CD4-positive, CD25-positive, alpha-beta regulatory T cell (primary cell): ENCODE measurements at regions not wholly inside any gene's neighbourhood (a gene's known extent, or its start where the extent isn't known, plus 50 kb on each side); places are given as distances from the start of the nearest gene placed in this dataset.

Source experiments
- ATAC-seq, 2 donors: fragments of 150-1000 bp; cut with Tn5 transposase; one replicate each; pipeline ENCODE4 v1.10.0; 2021; ENCODE audit warnings: low read depth in 2 of 2, moderate number of reproducible peaks in 2 of 2, moderate library complexity in 1 of 2
- DNase-seq, 3 donors: peaks; one replicate each; pipeline versions ENCODE4 v3.0.0 to v3.0.0-alpha.2; 2012 to 2022; ENCODE audit warnings: mixed read lengths in 1 of 3
- H3K27ac ChIP-seq: one replicate; pipeline ENCODE4 v1.7.0; 2013; ENCODE audit warnings: mild to moderate bottlenecking, low read length; ENCODE audit not compliant: insufficient read depth, poor library complexity, severe bottlenecking
- H3K27me3 ChIP-seq: one replicate; pipeline ENCODE4 v1.7.0; 2013; ENCODE audit warnings: low read length; ENCODE audit not compliant: control insufficient read depth, insufficient read depth
- H3K36me3 ChIP-seq: one replicate; pipeline ENCODE4 v1.7.0; 2013; ENCODE audit warnings: mild to moderate bottlenecking, low read length, moderate library complexity; ENCODE audit not compliant: control insufficient read depth, insufficient read depth
- H3K4me1 ChIP-seq: 2 replicates; pipeline ENCODE4 v1.7.0; 2013; ENCODE audit warnings: mild to moderate bottlenecking, low read length; ENCODE audit not compliant: insufficient read depth, control insufficient read depth, poor library complexity, severe bottlenecking
- H3K4me3 ChIP-seq: one replicate; pipeline ENCODE4 v1.7.0; 2013; ENCODE audit warnings: low read depth, mild to moderate bottlenecking, low read length, moderate library complexity
- H3K9me3 ChIP-seq, 2 experiments: 1 replicate in 1 of 2; 2 replicates in 1 of 2; pipeline ENCODE4 v1.7.0; 2013; ENCODE audit warnings: low read length in 2 of 2, mild to moderate bottlenecking in 1 of 2, moderate library complexity in 1 of 2; ENCODE audit not compliant: control insufficient read depth in 2 of 2
- H3K27ac Mint-ChIP-seq, 3 donors: one replicate each; pipeline ENCODE4 v1.8.0; 2020 to 2022; ENCODE audit warnings: mild to moderate bottlenecking in 3 of 3, mixed read lengths in 3 of 3, moderate library complexity in 2 of 3
- H3K27me3 Mint-ChIP-seq: one replicate; pipeline ENCODE4 v1.8.0; 2022; ENCODE audit warnings: mild to moderate bottlenecking, mixed read lengths
- H3K36me3 Mint-ChIP-seq: one replicate; pipeline ENCODE4 v1.8.0; 2020; ENCODE audit warnings: mixed read lengths
- H3K4me1 Mint-ChIP-seq, 4 donors: one replicate each; pipeline ENCODE4 v1.8.0; 2020 to 2022; ENCODE audit warnings: mixed read lengths in 4 of 4, mild to moderate bottlenecking in 1 of 4
- H3K4me3 Mint-ChIP-seq, 4 donors: one replicate each; pipeline ENCODE4 v1.8.0; 2020 to 2022; ENCODE audit warnings: mild to moderate bottlenecking in 4 of 4, mixed read lengths in 4 of 4, moderate library complexity in 3 of 4
- H3K9me3 Mint-ChIP-seq, 7 donors: one replicate each; pipeline ENCODE4 v1.8.0; 2020 to 2022; ENCODE audit warnings: mixed read lengths in 7 of 7, mild to moderate bottlenecking in 3 of 7, moderate library complexity in 2 of 7

DNA sequence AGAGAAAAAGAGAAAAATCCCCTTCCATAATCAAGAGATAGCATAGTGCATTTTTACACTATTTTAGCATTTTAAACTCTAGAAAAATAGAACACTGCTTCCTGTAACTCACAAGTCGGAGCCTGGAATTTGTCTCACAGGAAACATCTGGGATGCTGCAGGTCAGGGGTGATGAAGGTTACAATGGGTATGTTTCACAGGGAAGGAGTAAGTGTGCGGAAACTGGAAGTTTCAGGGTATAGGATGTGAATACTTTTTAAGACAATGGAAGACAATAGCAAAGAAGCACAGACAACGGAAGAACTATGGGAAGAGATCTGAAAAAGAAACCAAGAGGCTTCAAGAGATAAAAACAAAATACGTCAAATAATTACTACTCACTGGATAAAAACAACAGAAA, 361.0 kb upstream of the MARCKS start:
- no peak overlapping the region for H3K4me3 Mint-ChIP-seq
- Histone ChIP-seq H3K27ac (no peak overlapping the region), H3K4me3 (no peak overlapping the region), H3K36me3 (no peaks in the 10 kb centered on the region), H3K27me3 (no peaks in the 10 kb centered on the region), H3K4me1 (no peaks in the 10 kb centered on the region), H3K9me3 (no peaks in the 10 kb centered on the region)
- ATAC-seq (no peak), DNase-seq (no peak)
- peaks cover 0 to 4% (median 0%) of the 10 kb centered on the region in 7 donors for H3K9me3 Mint-ChIP-seq
- H3K36me3 Mint-ChIP-seq = no peaks in the 10 kb centered on the region
- no peaks in the 10 kb centered on the region for H3K4me1 Mint-ChIP-seq
- no peaks in the 10 kb centered on the region for H3K27me3 Mint-ChIP-seq
- H3K27ac Mint-ChIP-seq = no peak overlapping the region

DNA sequence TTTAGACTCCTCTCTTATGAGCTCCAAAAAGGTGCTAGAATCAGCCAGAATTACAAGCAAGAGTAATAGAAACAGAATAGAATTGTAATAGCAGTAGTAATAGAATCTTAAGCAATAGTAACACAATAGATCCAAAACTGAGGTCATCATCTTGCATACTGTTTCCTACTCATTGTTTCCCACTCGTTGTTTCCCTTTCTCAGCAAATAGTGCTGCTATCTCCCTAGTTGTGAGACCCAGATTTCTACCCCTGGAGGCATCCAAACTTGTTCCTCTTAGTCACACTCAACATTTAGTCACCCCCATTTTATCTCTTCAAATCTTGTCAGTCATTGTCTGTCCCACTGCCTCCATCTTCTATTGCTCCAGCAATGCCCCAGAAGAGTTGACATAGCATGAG, 356.9 kb upstream of the MARCKS start:
- ATAC-seq = no peak
- Histone ChIP-seq H3K27me3 (no peaks in the 10 kb centered on the region), H3K4me1 (no peaks in the 10 kb centered on the region), H3K9me3 (no peaks in the 10 kb centered on the region), H3K27ac (no peak overlapping the region), H3K36me3 (no peaks in the 10 kb centered on the region), H3K4me3 (no peak overlapping the region)
- no peak for DNase-seq
- Mint-ChIP-seq H3K27me3 (no peaks in the 10 kb centered on the region), H3K4me1 (no peaks in the 10 kb centered on the region), H3K4me3 (no peak overlapping the region), H3K36me3 (no peaks in the 10 kb centered on the region), H3K9me3 (peaks cover 0 to 4% (median 0%) of the 10 kb centered on the region in 7 donors), H3K27ac (no peak overlapping the region)

DNA sequence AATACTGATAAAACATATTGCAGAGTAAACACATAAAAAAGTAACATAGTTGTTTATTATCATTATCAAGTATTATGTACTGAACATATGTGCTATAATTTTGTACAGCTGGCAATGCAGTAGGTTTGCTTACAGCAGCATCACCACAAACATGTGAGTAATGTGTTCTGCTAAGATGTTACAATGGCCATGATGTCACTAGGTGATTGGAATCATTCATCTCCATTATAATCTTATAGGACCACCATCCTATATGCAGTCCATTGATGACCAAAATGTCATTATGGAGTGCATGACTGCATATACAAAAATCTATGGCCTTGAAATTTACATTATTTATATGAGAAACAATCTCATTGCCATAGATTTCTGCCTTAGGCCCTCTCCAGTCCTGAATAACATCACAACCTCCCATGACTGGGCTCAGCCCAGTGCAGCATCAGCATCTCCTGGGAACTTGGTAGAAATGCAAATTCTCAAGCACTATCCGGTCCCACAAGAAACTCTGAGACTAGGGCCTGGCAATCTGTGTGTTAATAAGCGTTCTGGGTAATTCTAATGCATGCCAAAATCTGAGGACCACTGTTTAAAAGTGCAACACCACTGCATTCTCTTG, 352.0 kb upstream of the MARCKS start:
- H3K36me3 Mint-ChIP-seq = no peaks in the 10 kb centered on the region
- H3K27me3 ChIP-seq = no peaks in the 10 kb centered on the region

DNA sequence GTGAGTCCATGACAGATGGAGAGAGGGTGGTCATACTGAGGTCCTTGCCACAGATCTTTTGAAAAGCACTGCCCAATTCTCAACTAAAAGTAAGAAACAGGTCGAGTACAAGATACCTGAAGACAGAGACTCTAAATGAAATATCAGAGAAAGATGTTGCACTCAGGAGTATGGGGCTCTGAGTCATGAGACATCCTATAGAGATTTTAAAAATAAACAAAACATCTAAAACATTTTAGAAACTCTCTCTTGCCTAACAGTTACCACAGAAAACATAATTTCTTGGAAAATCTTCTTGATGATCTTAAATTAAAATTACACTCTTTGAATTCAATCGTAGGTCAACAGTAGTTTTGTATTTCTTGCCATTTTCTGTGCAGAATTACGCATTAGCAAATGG, 348.9 kb upstream of the MARCKS start:
- DNase-seq (no peak), ATAC-seq (no peak)
- no peak overlapping the region for H3K27ac Mint-ChIP-seq
- H3K27me3 ChIP-seq = no peaks in the 10 kb centered on the region
- no peaks in the 10 kb centered on the region for H3K9me3 ChIP-seq
- no peak overlapping the region for H3K27ac ChIP-seq
- no peaks in the 10 kb centered on the region for H3K27me3 Mint-ChIP-seq
- H3K36me3 ChIP-seq = no peaks in the 10 kb centered on the region
- peaks cover 0 to 3% (median 0%) of the 10 kb centered on the region in 7 donors for H3K9me3 Mint-ChIP-seq
- H3K4me3 Mint-ChIP-seq = no peak overlapping the region
- H3K4me3 ChIP-seq = no peak overlapping the region
- H3K36me3 Mint-ChIP-seq = no peaks in the 10 kb centered on the region
- no peaks in the 10 kb centered on the region for H3K4me1 Mint-ChIP-seq
- no peaks in the 10 kb centered on the region for H3K4me1 ChIP-seq

More for the DNA sequence above, 352.0 kb upstream of the MARCKS start:
- DNase-seq (no peak), ATAC-seq (no peak)
- Mint-ChIP-seq H3K4me1 (no peaks in the 10 kb centered on the region), H3K27ac (no peak overlapping the region), H3K4me3 (no peak overlapping the region), H3K27me3 (no peaks in the 10 kb centered on the region), H3K9me3 (peaks cover 0 to 3% (median 0%) of the 10 kb centered on the region in 7 donors)
- Histone ChIP-seq H3K36me3 (no peaks in the 10 kb centered on the region), H3K4me3 (no peak overlapping the region), H3K4me1 (no peaks in the 10 kb centered on the region), H3K27ac (no peak overlapping the region), H3K9me3 (no peaks in the 10 kb centered on the region)

DNA sequence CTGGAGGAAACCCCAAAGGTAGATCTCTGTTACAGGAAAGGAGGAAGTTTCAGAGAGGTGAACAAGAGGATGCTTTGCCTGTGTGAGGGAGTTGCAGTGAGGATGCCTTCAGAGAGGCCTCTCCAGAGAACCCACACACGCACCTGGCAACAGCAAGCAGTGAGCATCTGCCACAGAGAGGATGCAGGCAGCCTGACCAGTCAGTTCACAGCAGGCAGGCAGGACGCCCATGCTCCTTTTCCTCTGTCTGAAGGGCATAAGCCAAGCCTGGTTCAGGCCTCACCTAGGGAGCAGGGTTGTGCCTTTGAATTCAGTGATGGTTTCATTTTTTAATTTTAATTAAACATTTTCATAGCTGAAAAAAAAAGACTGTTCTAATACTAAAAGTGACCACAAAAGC, 346.0 kb upstream of the MARCKS start:
- Mint-ChIP-seq H3K27ac (no peak overlapping the region), H3K36me3 (no peaks in the 10 kb centered on the region), H3K27me3 (no peaks in the 10 kb centered on the region), H3K4me1 (no peaks in the 10 kb centered on the region), H3K4me3 (no peak overlapping the region), H3K9me3 (peaks cover 0 to 4% (median 0%) of the 10 kb centered on the region in 7 donors)
- no peaks in the 10 kb centered on the region for H3K4me1 ChIP-seq
- DNase-seq = no peak
- no peaks in the 10 kb centered on the region for H3K9me3 ChIP-seq
- H3K36me3 ChIP-seq = no peaks in the 10 kb centered on the region
- H3K27ac ChIP-seq = no peak overlapping the region
- H3K27me3 ChIP-seq = no peaks in the 10 kb centered on the region
- H3K4me3 ChIP-seq = no peak overlapping the region
- ATAC-seq = no peak

DNA sequence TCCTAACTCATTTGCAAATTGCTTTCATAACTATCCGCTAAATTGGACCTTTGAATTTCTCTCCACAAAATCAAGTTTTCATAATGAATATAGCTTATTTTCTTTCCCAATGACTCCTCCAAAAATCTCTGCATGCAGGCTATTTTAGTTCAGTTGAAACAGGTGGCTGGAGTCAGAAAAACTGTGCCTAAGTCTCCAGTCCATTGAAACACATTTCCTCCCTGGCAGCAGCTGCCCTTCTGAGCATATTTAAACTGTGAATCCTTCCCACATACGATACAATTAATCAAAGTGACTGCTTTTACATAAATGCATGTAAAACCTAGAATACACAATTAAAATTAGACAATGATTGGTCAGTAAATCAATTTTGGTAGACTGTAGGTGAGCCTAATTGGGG, 344.6 kb upstream of the MARCKS start:
- Histone ChIP-seq H3K4me1 (no peaks in the 10 kb centered on the region), H3K9me3 (no peaks in the 10 kb centered on the region), H3K27ac (no peak overlapping the region), H3K27me3 (no peaks in the 10 kb centered on the region), H3K4me3 (no peak overlapping the region), H3K36me3 (no peaks in the 10 kb centered on the region)
- Mint-ChIP-seq H3K27ac (no peak overlapping the region), H3K27me3 (no peaks in the 10 kb centered on the region), H3K36me3 (no peaks in the 10 kb centered on the region), H3K4me1 (no peaks in the 10 kb centered on the region), H3K4me3 (no peak overlapping the region), H3K9me3 (peaks cover 0 to 4% (median 0%) of the 10 kb centered on the region in 7 donors)
- ATAC-seq (no peak), DNase-seq (no peak)

DNA sequence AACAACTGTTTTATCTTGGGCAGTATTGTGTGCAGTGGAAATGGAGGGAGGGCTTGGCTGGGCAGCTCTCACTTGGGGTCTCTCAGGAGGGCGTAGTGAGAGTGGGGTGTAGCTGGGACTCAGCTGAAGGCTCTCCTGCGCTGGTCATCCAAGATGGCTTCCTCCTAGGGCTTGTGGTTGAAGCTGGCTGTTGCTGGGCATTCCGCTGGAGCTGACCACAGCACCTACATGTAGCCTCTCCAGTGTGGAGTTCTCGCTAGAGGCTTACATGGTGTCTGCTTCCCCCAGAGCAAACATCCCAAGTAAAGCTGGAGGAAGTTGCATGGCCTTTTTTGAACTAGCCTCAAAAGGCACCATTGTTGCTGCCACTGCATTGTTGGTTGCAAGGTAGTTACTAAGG, 344.1 kb upstream of the MARCKS start:
- no peak for ATAC-seq
- no peaks in the 10 kb centered on the region for H3K27me3 ChIP-seq
- no peak overlapping the region for H3K27ac ChIP-seq
- H3K4me3 Mint-ChIP-seq = no peak overlapping the region
- H3K9me3 Mint-ChIP-seq = peaks cover 0 to 4% (median 0%) of the 10 kb centered on the region in 7 donors
- H3K4me3 ChIP-seq = no peak overlapping the region
- H3K4me1 ChIP-seq = no peaks in the 10 kb centered on the region
- no peaks in the 10 kb centered on the region for H3K36me3 Mint-ChIP-seq
- no peak overlapping the region for H3K27ac Mint-ChIP-seq
- no peaks in the 10 kb centered on the region for H3K36me3 ChIP-seq
- H3K4me1 Mint-ChIP-seq = no peaks in the 10 kb centered on the region
- H3K9me3 ChIP-seq = no peaks in the 10 kb centered on the region
- DNase-seq = no peak
- no peaks in the 10 kb centered on the region for H3K27me3 Mint-ChIP-seq

DNA sequence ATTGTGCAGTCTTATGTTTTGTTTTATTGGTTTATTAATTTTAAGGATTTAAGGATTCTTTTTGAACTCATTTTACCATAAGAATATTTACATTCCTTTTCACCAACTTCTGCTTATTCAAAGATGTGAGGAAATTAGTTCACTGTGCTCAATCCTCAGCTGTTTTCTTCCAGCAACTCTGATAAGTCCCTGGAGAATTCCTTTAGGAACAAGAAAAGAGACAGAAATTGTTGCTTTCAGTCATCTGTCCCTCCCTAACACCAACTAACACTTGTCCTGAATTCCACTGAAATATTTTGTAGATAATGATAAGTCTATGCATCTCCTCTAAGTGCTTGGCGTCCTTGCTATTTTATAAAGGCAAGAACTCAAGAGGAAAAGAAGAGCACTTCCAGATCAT, 334.8 kb upstream of the MARCKS start:
- no peak for DNase-seq
- Mint-ChIP-seq H3K27ac (no peak overlapping the region), H3K36me3 (no peaks in the 10 kb centered on the region), H3K9me3 (peaks cover 0 to 5% (median 0%) of the 10 kb centered on the region in 7 donors), H3K27me3 (no peaks in the 10 kb centered on the region), H3K4me3 (no peak overlapping the region), H3K4me1 (no peaks in the 10 kb centered on the region)
- H3K4me3 ChIP-seq = no peak overlapping the region
- H3K36me3 ChIP-seq = no peaks in the 10 kb centered on the region
- no peak for ATAC-seq
- H3K4me1 ChIP-seq = no peaks in the 10 kb centered on the region
- H3K27me3 ChIP-seq = no peaks in the 10 kb centered on the region
- H3K27ac ChIP-seq = no peak overlapping the region
- no peaks in the 10 kb centered on the region for H3K9me3 ChIP-seq
